PC-9 (cell line): ENCODE measurements at regions not wholly inside any gene's neighbourhood (a gene's known extent, or its start where the extent isn't known, plus 50 kb on each side); places are given as distances from the start of the nearest gene placed in this dataset.

Source experiments
- EZH2 ChIP-seq: fragments of 200-600 bp; sonication (generic); IDR thresholded peaks from 2 replicates; pipeline ENCODE4 v1.8.0; 2017; ENCODE audit warnings: antibody characterized with exemption, low read depth
- TF ChIP-seq, protein P1 (sequence below): fragments of 200-600 bp; sonication (generic); conservative IDR thresholded peaks from 2 replicates; pipeline ENCODE4 v1.6.1; 2017; ENCODE audit warnings: mixed run types, antibody characterized with exemption, mild to moderate bottlenecking, moderate library complexity

DNA sequence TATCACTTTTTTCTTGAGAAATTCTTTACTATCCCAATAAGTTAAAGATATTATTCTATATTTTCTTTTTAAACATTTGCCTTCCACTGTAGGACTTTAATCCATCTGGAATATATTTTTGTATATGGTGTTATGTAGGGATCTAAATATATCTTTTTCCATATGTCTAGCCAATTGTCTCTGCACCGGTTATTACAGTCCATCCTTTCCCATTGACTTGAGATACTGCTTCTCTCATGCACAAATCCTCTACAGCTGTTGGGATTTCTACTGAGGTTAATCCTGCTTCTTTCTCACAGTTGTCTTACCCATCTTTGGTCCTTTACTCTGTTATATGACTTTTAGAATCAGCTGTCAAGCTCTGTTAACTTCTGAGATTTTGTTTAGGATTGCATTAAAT is 483.8 kb upstream of the CDH4 start:
- TF ChIP-seq, protein P1, sequence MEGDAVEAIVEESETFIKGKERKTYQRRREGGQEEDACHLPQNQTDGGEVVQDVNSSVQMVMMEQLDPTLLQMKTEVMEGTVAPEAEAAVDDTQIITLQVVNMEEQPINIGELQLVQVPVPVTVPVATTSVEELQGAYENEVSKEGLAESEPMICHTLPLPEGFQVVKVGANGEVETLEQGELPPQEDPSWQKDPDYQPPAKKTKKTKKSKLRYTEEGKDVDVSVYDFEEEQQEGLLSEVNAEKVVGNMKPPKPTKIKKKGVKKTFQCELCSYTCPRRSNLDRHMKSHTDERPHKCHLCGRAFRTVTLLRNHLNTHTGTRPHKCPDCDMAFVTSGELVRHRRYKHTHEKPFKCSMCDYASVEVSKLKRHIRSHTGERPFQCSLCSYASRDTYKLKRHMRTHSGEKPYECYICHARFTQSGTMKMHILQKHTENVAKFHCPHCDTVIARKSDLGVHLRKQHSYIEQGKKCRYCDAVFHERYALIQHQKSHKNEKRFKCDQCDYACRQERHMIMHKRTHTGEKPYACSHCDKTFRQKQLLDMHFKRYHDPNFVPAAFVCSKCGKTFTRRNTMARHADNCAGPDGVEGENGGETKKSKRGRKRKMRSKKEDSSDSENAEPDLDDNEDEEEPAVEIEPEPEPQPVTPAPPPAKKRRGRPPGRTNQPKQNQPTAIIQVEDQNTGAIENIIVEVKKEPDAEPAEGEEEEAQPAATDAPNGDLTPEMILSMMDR, result no peak
- no peak for TF ChIP-seq EZH2
